A549 (cell line): ENCODE measurements at regions not wholly inside any gene's neighbourhood (a gene's known extent, or its start where the extent isn't known, plus 50 kb on each side); places are given as distances from the start of the nearest gene placed in this dataset.

ENCODE experiments used
- ATAC-seq, 2 experiments: fragments of 200-7000 bp in 1 of 2; fragments of >200 bp in 1 of 2; cut with Nextera tagmentation in 1 of 2; cut with Tn5 transposase in 1 of 2; 3 replicates each; pipeline versions ENCODE4 v1.8.0 to v1.9.1; 2018 to 2020; ENCODE audit warnings: mild to moderate bottlenecking in 1 of 2, moderate library complexity in 1 of 2
- CTCF ChIA-PET: fragments of 300-600 bp; sonication (Branson Sonifier 250); formaldehyde crosslinking; extraction: SDS; loops from one replicate; lab custom pipeline; 2021; ENCODE audit warnings: antibody characterized with exemption, inconsistent platforms; lab: Yijun Ruan, JAX
- POLR2A ChIA-PET: fragments of 350-600 bp; formaldehyde crosslinking; extraction: SDS; loops from one replicate; lab custom pipeline; 2021; ENCODE audit warnings: antibody characterized with exemption, inconsistent platforms; lab: Yijun Ruan, JAX
- DNase-seq, 2 experiments: peaks; one replicate each; pipeline versions ENCODE4 v3.0.0 to v3.0.0-alpha.2; 2011 to 2016; ENCODE audit warnings: low read depth in 1 of 2, low spot score in 1 of 2
- FAIRE-seq: peaks from 2 replicates; lab custom pipeline; 2011; peaks lifted over from hg19 to GRCh38; lab: Jason Lieb, UNC
- H3K27ac ChIP-seq, 2 experiments: fragments of >200 bp; sonication (Bioruptor Twin); formaldehyde crosslinking; 3 replicates each; pipeline ENCODE4 v1.5.1; 2016 to 2017
- H3K4me1 ChIP-seq: fragments of >200 bp; sonication (Bioruptor Twin); formaldehyde crosslinking; 3 replicates; pipeline ENCODE4 v1.6.1; 2016
- H3K4me2 ChIP-seq: fragments of >200 bp; sonication (Bioruptor Twin); formaldehyde crosslinking; 3 replicates; pipeline ENCODE4 v1.6.1; 2016
- H3K4me3 ChIP-seq: fragments of >200 bp; sonication (Bioruptor Twin); formaldehyde crosslinking; 3 replicates; pipeline ENCODE4 v1.5.1; 2016
- H3K9me3 ChIP-seq: fragments of >200 bp; sonication (Bioruptor Twin); formaldehyde crosslinking; 3 replicates; pipeline ENCODE4 v1.6.1; 2016
- CBX2 ChIP-seq: fragments of 200-600 bp; sonication (generic); IDR thresholded peaks from 2 replicates; pipeline ENCODE4 v1.6.1; 2016; ENCODE audit warnings: low read depth, mild to moderate bottlenecking, borderline replicate concordance
- CEBPB ChIP-seq, 2 experiments: fragments of >200 bp in 1 of 2; sonication (Bioruptor Twin) in 1 of 2; formaldehyde crosslinking in 1 of 2; IDR thresholded peaks; 2 replicates each; pipeline ENCODE4 v1.6.1; 2012 to 2016
- CHD4 ChIP-seq: fragments of 200-600 bp; sonication (generic); IDR thresholded peaks from 2 replicates; pipeline ENCODE4 v1.6.1; 2016; ENCODE audit warnings: antibody characterized with exemption, mild to moderate bottlenecking, borderline replicate concordance
- EP300 ChIP-seq, 2 experiments: fragments of >200 bp; sonication (Bioruptor Twin); formaldehyde crosslinking; IDR thresholded peaks; 2 replicates in 1 of 2; 3 replicates in 1 of 2; pipeline ENCODE4 v1.6.1; 2016 to 2017
- FOSB ChIP-seq: fragments of 250-450 bp; sonication (Bioruptor Pico); IDR thresholded peaks from 2 replicates; pipeline ENCODE4 v1.5.0; 2020; ENCODE audit warnings: mild to moderate bottlenecking, moderate library complexity
- FOXS1 ChIP-seq: fragments of 250-450 bp; sonication (Bioruptor Pico); IDR thresholded peaks from 2 replicates; pipeline ENCODE4 v1.5.0; 2020; ENCODE audit warnings: mild to moderate bottlenecking, moderate library complexity
- HES2 ChIP-seq: fragments of >200 bp; sonication (Bioruptor Twin); formaldehyde crosslinking; IDR thresholded peaks from 2 replicates; pipeline ENCODE4 v1.6.1; 2016
- HEYL ChIP-seq: fragments of 250-450 bp; sonication (Bioruptor Pico); IDR thresholded peaks from 2 replicates; pipeline ENCODE4 v1.8.0; 2021; ENCODE audit warnings: mild to moderate bottlenecking, moderate library complexity
- HMGXB4 ChIP-seq: fragments of 250-450 bp; sonication (Bioruptor Pico); IDR thresholded peaks from 2 replicates; pipeline ENCODE4 v1.5.0; 2021; ENCODE audit warnings: mild to moderate bottlenecking, moderate library complexity, borderline replicate concordance
- HOXB5 ChIP-seq: fragments of 250-450 bp; sonication (Bioruptor Pico); IDR thresholded peaks from 2 replicates; pipeline ENCODE4 v1.5.0; 2020; ENCODE audit warnings: mild to moderate bottlenecking, moderate library complexity
- JUN ChIP-seq, 2 experiments: fragments of >200 bp; sonication (Bioruptor Twin); formaldehyde crosslinking; IDR thresholded peaks; 2 replicates in 1 of 2; 3 replicates in 1 of 2; pipeline ENCODE4 v1.6.1; 2016 to 2017
- JUNB ChIP-seq: fragments of >200 bp; sonication (Bioruptor Twin); formaldehyde crosslinking; IDR thresholded peaks from 2 replicates; pipeline ENCODE4 v1.6.1; 2016
- KDM1A ChIP-seq: fragments of 200-600 bp; sonication (generic); IDR thresholded peaks from 2 replicates; pipeline ENCODE4 v1.6.1; 2016; ENCODE audit warnings: low read depth, mild to moderate bottlenecking
- KDM5A ChIP-seq: fragments of 200-600 bp; sonication (generic); IDR thresholded peaks from 2 replicates; pipeline ENCODE4 v1.6.1; 2016; ENCODE audit warnings: antibody characterized with exemption, mild to moderate bottlenecking
- MAX ChIP-seq: IDR thresholded peaks from 2 replicates; pipeline ENCODE4 v1.6.1; 2012
- NFE2L2 ChIP-seq: fragments of 150-350 bp; conservative IDR thresholded peaks from 2 replicates; pipeline ENCODE4 v1.6.1; 2014; ENCODE audit warnings: low read length
- NR3C1 ChIP-seq: fragments of >200 bp; sonication (Bioruptor Twin); formaldehyde crosslinking; IDR thresholded peaks from 3 replicates; pipeline ENCODE4 v1.6.1; 2017
- POLR2AphosphoS2 ChIP-seq: conservative IDR thresholded peaks from 2 replicates; pipeline ENCODE4 v1.6.1; 2012; ENCODE audit warnings: low read length, improper control_type of control experiment, inconsistent platforms
- RNF2 ChIP-seq: fragments of 200-600 bp; sonication (generic); IDR thresholded peaks from 2 replicates; pipeline ENCODE4 v1.6.1; 2016; ENCODE audit warnings: low read depth, mild to moderate bottlenecking, antibody characterized with exemption, moderate library complexity, borderline replicate concordance
- WGBS: methylation state at CpG from one replicate; pipeline ENCODE4 v1.1.6; 2017; ENCODE audit errors: missing lambda C conversion rate; 5-methylcytosine and 5-hydroxymethylcytosine counted together
- TF ChIP-seq, protein P1 (sequence below): fragments of >200 bp; sonication (Bioruptor Twin); formaldehyde crosslinking; IDR thresholded peaks from 3 replicates; pipeline ENCODE4 v1.6.1; 2016

- ATAC-seq (no peak), FAIRE-seq (no peak), DNase-seq (no peak)
- Histone ChIP-seq H3K9me3 (no peaks in the 10 kb centered on the region), H3K27ac (no peak overlapping the region), H3K4me1 (no peaks in the 10 kb centered on the region), H3K4me2 (no peak overlapping the region), H3K4me3 (no peak overlapping the region)
- WGBS = 21% methylated on average over 3 of the region's 3 CpGs
- ChIA-PET POLR2A (no interaction called here), CTCF (interaction anchor here (1.2 kb wide), 1 partner anchor 13 kb away, joined by 3 read pairs; no protein-coding TSS in a partner anchor)
- no peak for TF ChIP-seq KDM1A
- TF ChIP-seq RNF2 = no peak
- no peak for TF ChIP-seq NR3C1
- TF ChIP-seq EP300 (IDR thresholded peaks at IDR 0.05) = no peak
- TF ChIP-seq, protein P1, sequence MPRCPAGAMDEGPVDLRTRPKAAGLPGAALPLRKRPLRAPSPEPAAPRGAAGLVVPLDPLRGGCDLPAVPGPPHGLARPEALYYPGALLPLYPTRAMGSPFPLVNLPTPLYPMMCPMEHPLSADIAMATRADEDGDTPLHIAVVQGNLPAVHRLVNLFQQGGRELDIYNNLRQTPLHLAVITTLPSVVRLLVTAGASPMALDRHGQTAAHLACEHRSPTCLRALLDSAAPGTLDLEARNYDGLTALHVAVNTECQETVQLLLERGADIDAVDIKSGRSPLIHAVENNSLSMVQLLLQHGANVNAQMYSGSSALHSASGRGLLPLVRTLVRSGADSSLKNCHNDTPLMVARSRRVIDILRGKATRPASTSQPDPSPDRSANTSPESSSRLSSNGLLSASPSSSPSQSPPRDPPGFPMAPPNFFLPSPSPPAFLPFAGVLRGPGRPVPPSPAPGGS = no peak
- TF ChIP-seq MAX = no peak
- no peak for TF ChIP-seq HES2
- TF ChIP-seq FOSB (CRISPR knock-in tag) = no peak
- TF ChIP-seq CBX2 = no peak
- TF ChIP-seq FOXS1 (CRISPR knock-in tag) = no peak
- no peak for TF ChIP-seq CEBPB (IDR thresholded peaks at IDR 0.05)
Measured at GRCh38 chr4:107392380-107392779, 327.7 kb downstream of the PAPSS1 start.

DNA sequence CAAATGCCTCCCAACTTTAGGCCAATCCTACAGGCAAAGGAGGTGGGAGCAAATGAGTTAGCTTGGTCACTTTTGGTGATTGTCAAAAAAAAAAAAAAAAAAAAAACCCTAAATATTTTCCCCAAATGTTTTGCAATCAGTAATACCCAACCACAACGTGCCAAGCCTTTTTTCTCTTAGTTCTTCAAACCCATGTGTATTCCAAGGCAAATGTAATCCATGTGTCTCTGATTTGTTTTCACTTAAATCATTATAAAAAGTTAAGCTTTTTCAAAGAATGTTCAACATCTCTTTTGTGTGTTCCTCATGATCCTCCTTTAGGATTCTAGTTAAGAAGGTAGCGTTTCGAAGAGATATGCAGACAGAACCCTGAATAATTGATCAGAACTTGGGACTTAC lies 328.4 kb downstream of the PAPSS1 start:
- H3K4me1 ChIP-seq = no peaks in the 10 kb centered on the region
- POLR2A ChIA-PET = interaction anchor here (0.6 kb wide), 1 partner anchor 87 kb away, joined by 4 read pairs; no protein-coding TSS in a partner anchor
- no peaks in the 10 kb centered on the region for H3K9me3 ChIP-seq
- WGBS = 27% methylated on average over 3 of the region's 3 CpGs
- ATAC-seq (no peak), FAIRE-seq (no peak)
- no peak for TF ChIP-seq CHD4
- TF ChIP-seq HEYL (CRISPR knock-in tag) = no peak
- no peak for TF ChIP-seq POLR2AphosphoS2
- no peak for TF ChIP-seq KDM5A
- no peak for TF ChIP-seq HMGXB4 (CRISPR knock-in tag)
- no peak for TF ChIP-seq JUN (IDR thresholded peaks at IDR 0.05)
- no peak for TF ChIP-seq HOXB5 (CRISPR knock-in tag)
- TF ChIP-seq, all 56 proteins: peak for 0
- H3K4me3 ChIP-seq = no peak overlapping the region
- no peak for DNase-seq
- H3K27ac ChIP-seq = no peak overlapping the region
- H3K4me2 ChIP-seq = no peak overlapping the region
- CTCF ChIA-PET = interaction anchor here (0.6 kb wide), 1 partner anchor 87 kb away, joined by 3 read pairs; no protein-coding TSS in a partner anchor

GRCh38 chr4:107391009-107391629 lies 328.9 kb downstream of the PAPSS1 start:
- no peak overlapping the region for H3K4me2 ChIP-seq
- H3K9me3 ChIP-seq = no peaks in the 10 kb centered on the region
- DNase-seq (no peak), FAIRE-seq (no peak), ATAC-seq (no peak)
- ChIA-PET CTCF (interaction anchor here (0.5 to 0.6 kb wide), 2 partner anchors 87 to 986 kb away, joined by 3 read pairs; no protein-coding TSS in a partner anchor), POLR2A (interaction anchor here (0.6 kb wide), 1 partner anchor 87 kb away, joined by 4 read pairs; no protein-coding TSS in a partner anchor)
- WGBS = 6% methylated on average over 1 of the region's 2 CpGs
- no peak overlapping the region for H3K4me3 ChIP-seq
- no peak overlapping the region for H3K27ac ChIP-seq
- H3K4me1 ChIP-seq = no peaks in the 10 kb centered on the region
- no peak for TF ChIP-seq NFE2L2
- TF ChIP-seq JUNB = no peak
